GM23248 (cell line): ENCODE measurements at regions not wholly inside any gene's neighbourhood (a gene's known extent, or its start where the extent isn't known, plus 50 kb on each side); places are given as distances from the start of the nearest gene placed in this dataset.
A peak's percentile ranks its signal among the peaks of the same experiment; 100 is the strongest.

ENCODE experiments used
- DNase-seq: peaks from one replicate; pipeline ENCODE4 v3.0.0-alpha.2; 2015
- H2AFZ ChIP-seq: fragments of 200-600 bp; sonication (generic); 2 replicates; pipeline ENCODE4 v1.6.1; 2016; ENCODE audit warnings: antibody characterized with exemption
- H3F3A ChIP-seq: fragments of 200-600 bp; sonication (generic); 2 replicates; pipeline ENCODE4 v1.6.1; 2016; ENCODE audit warnings: mild to moderate bottlenecking, antibody characterized with exemption, mixed run types; ENCODE audit not compliant: insufficient read depth
- H3K27ac ChIP-seq: fragments of 200-600 bp; sonication (generic); 2 replicates; pipeline ENCODE4 v1.5.1; 2016; ENCODE audit warnings: mild to moderate bottlenecking
- H3K27me3 ChIP-seq: fragments of 200-600 bp; sonication (generic); replicated peaks from 2 replicates; pipeline ENCODE4 v1.6.1; 2016; ENCODE audit warnings: mild to moderate bottlenecking; ENCODE audit not compliant: insufficient read depth
- H3K36me3 ChIP-seq: fragments of 200-600 bp; sonication (generic); 2 replicates; pipeline ENCODE4 v1.6.1; 2016; ENCODE audit warnings: low read depth, mild to moderate bottlenecking
- H3K4me1 ChIP-seq: fragments of 200-600 bp; sonication (generic); 2 replicates; pipeline ENCODE4 v1.6.1; 2016; ENCODE audit warnings: mild to moderate bottlenecking; ENCODE audit not compliant: insufficient read depth
- H3K4me2 ChIP-seq: fragments of 200-600 bp; sonication (generic); one replicate; pipeline ENCODE4 v1.6.1; 2016; ENCODE audit warnings: mild to moderate bottlenecking; ENCODE audit not compliant: unreplicated experiment
- H3K4me3 ChIP-seq: fragments of 200-600 bp; sonication (generic); 2 replicates; pipeline ENCODE4 v1.5.1; 2016; ENCODE audit warnings: mild to moderate bottlenecking
- H3K79me2 ChIP-seq: fragments of 200-600 bp; sonication (generic); 2 replicates; pipeline ENCODE4 v1.6.1; 2016; ENCODE audit warnings: mild to moderate bottlenecking; ENCODE audit not compliant: insufficient read depth
- H3K9ac ChIP-seq: fragments of 200-600 bp; sonication (generic); 2 replicates; pipeline ENCODE4 v1.6.1; 2016; ENCODE audit warnings: mild to moderate bottlenecking
- H3K9me2 ChIP-seq: fragments of 200-600 bp; sonication (generic); 2 replicates; pipeline ENCODE4 v1.6.1; 2016; ENCODE audit warnings: mixed run types, mild to moderate bottlenecking, moderate library complexity; ENCODE audit not compliant: insufficient read depth
- H3K9me3 ChIP-seq: fragments of 200-600 bp; sonication (generic); one replicate; pipeline ENCODE4 v1.6.1; 2017; ENCODE audit warnings: low read depth
- H4K20me1 ChIP-seq: fragments of 200-600 bp; sonication (generic); 2 replicates; pipeline ENCODE4 v1.6.0; 2016; ENCODE audit not compliant: insufficient read depth
- EZH2 ChIP-seq: fragments of 200-600 bp; sonication (generic); IDR thresholded peaks from 2 replicates; pipeline ENCODE4 v1.6.1; 2018; ENCODE audit warnings: antibody characterized with exemption, mild to moderate bottlenecking; ENCODE audit not compliant: insufficient read depth, poor library complexity, severe bottlenecking
- EZH2phosphoT487 ChIP-seq: fragments of 200-600 bp; sonication (generic); IDR thresholded peaks from 2 replicates; pipeline ENCODE4 v1.6.1; 2018; ENCODE audit warnings: antibody characterized with exemption, moderate library complexity, mild to moderate bottlenecking, low read depth; ENCODE audit not compliant: insufficient read depth
- WGBS, 2 experiments: methylation state at CpG; one replicate each; pipeline ENCODE4 v1.1.6; 2015 to 2017; ENCODE audit warnings: low lambda C conversion rate in 2 of 2, low coverage in 1 of 2; ENCODE audit errors: missing lambda C conversion rate in 2 of 2; 5-methylcytosine and 5-hydroxymethylcytosine counted together
- in situ Hi-C: fragments of 300-500 bp; cut with MboI; formaldehyde crosslinking; loops from 2 replicates; pipeline ENCODE4 v1.15.0; 2020

DNA sequence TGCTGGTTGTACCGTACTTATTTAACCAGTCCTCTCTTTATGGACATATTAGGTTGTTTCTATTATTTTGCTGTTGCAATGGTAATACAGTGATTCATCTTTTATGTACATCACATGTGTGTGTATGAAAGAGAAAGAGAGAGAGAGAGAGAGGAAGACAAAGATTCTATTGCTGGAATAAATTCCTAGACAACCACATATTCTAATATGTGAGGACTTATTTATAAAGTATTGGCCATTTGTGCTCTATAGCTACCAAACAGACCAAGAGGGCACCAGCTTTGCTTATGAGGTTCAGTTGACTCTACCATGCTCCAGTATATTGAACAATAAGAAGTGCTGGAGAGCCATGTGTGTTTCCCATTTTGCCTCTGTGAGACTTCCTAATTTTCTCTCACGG, 513.5 kb downstream of the DMAC1 start:
- no peak overlapping the region for H2AFZ ChIP-seq
- H3K4me2 ChIP-seq, result no peak overlapping the region
- 10 to 18% methylated on average over 2 of the region's 2 CpGs for WGBS, 2 experiments
- H3K79me2 ChIP-seq, result no peaks in the 10 kb centered on the region
- H3K27me3 ChIP-seq, result peaks cover 4% of the 10 kb centered on the region; the same call in 1 of the 2 replicates
- in situ Hi-C loops, result no loop called here
- H3K27ac ChIP-seq, result no peak overlapping the region
- no peak overlapping the region for H3K4me3 ChIP-seq
- no peak for TF ChIP-seq EZH2
- no peaks in the 10 kb centered on the region for H3K36me3 ChIP-seq
- H3K9ac ChIP-seq, result no peak overlapping the region
- H3F3A ChIP-seq, result no peaks in the 10 kb centered on the region
- no peaks in the 10 kb centered on the region for H3K9me3 ChIP-seq
- H3K9me2 ChIP-seq, result no peaks in the 10 kb centered on the region
- DNase-seq, result no peak
- no peaks in the 10 kb centered on the region for H3K4me1 ChIP-seq
- H4K20me1 ChIP-seq, result no peaks in the 10 kb centered on the region

DNA sequence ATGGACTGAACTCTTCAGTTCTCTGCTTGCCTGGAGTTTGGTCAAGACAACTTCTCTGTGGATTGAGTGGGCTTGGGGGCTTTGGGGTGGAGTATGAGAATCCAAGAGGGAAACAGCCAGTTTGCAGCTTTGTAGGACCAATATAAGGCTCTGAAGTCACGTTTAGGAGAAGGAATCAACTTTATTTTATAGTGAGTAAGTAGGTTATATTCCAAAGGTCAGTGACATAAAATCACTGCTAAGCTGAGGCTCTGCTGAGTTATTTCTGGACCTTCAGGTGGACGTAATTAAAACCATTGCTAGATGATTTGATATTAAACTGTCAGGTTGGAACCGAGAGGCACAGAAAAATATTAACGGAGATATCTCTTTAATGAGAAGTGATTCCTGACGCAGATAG, 514.4 kb downstream of the DMAC1 start:
- H4K20me1 ChIP-seq, result no peaks in the 10 kb centered on the region
- H3K4me2 ChIP-seq, result no peak overlapping the region
- H3K27ac ChIP-seq, result no peak overlapping the region
- no peak overlapping the region for H3K9ac ChIP-seq
- WGBS, 2 experiments, result 17 to 26% methylated on average over 5 of the region's 5 CpGs
- no peaks in the 10 kb centered on the region for H3K9me3 ChIP-seq
- in situ Hi-C loops, result no loop called here
- H3K4me1 ChIP-seq, result no peaks in the 10 kb centered on the region
- no peaks in the 10 kb centered on the region for H3K36me3 ChIP-seq
- H2AFZ ChIP-seq, result no peak overlapping the region
- peaks cover 4% of the 10 kb centered on the region; the same call in 1 of the 2 replicates for H3K27me3 ChIP-seq
- no peak for DNase-seq
- H3F3A ChIP-seq, result no peaks in the 10 kb centered on the region
- H3K4me3 ChIP-seq, result no peak overlapping the region
- H3K79me2 ChIP-seq, result no peaks in the 10 kb centered on the region
- H3K9me2 ChIP-seq, result no peaks in the 10 kb centered on the region
- no peak for TF ChIP-seq EZH2phosphoT487
- TF ChIP-seq EZH2, result no peak

DNA sequence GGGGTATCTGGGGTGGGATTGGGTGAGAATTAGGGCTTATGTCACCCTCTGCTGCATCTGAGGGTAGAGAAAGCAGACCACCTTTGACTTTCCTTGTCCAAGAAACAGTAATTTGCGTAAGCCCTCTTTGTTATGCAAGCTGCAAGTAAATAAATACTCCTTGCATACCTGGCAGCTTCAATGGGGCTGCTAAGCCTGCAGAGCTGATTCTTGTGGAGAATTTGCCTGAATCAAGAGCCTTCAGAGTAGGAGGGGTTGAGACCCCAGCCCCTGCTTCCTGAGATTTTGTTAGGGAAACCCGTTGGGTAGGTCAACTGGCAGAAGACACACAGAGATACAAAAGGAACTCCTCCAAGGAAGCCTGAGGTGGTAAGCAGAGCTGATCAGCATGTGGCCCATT, 515.1 kb downstream of the DMAC1 start:
- Histone ChIP-seq H3F3A (no peaks in the 10 kb centered on the region), H3K4me2 (no peak overlapping the region), H3K79me2 (no peaks in the 10 kb centered on the region), H3K4me3 (no peak overlapping the region), H3K9me2 (no peaks in the 10 kb centered on the region), H4K20me1 (no peaks in the 10 kb centered on the region), H3K9me3 (no peaks in the 10 kb centered on the region), H3K27me3 (peaks cover 4% of the 10 kb centered on the region; the same call in 1 of the 2 replicates), H2AFZ (no peak overlapping the region), H3K27ac (no peak overlapping the region), H3K9ac (no peak overlapping the region), H3K4me1 (no peaks in the 10 kb centered on the region), H3K36me3 (no peaks in the 10 kb centered on the region)
- DNase-seq, result no peak
- in situ Hi-C loops, result no loop called here
- no peak for TF ChIP-seq EZH2
- no peak for TF ChIP-seq EZH2phosphoT487
- 8 to 15% methylated on average over 2 of the region's 2 CpGs for WGBS, 2 experiments

DNA sequence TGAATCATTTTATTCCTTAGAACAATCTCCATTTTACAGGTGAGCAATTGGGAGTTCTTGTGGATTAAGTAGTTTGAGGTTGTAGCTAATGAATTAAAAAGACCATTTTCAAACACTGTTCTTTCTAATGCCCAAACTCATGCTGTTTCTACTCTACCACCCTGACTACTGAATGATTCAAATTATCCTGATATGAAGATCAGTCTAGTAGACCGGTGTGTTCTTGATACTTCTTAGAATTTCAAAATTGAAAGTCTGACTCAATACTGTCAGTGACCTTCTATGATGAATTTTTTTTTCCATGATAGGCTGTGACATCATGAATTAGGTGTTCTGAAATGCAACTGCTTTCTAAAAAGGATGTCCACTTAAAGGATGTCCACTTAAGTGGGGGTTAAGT, 515.5 kb downstream of the DMAC1 start:
- Histone ChIP-seq H3K9me2 (no peaks in the 10 kb centered on the region), H3K4me1 (no peaks in the 10 kb centered on the region), H3K27ac (no peak overlapping the region), H3K4me3 (no peak overlapping the region), H3K9ac (no peak overlapping the region), H3K36me3 (no peaks in the 10 kb centered on the region), H2AFZ (no peak overlapping the region), H3K27me3 (peaks cover 4% of the 10 kb centered on the region; the same call in 1 of the 2 replicates), H4K20me1 (no peaks in the 10 kb centered on the region), H3K79me2 (no peaks in the 10 kb centered on the region), H3F3A (no peaks in the 10 kb centered on the region), H3K9me3 (no peaks in the 10 kb centered on the region), H3K4me2 (no peak overlapping the region)
- DNase-seq, result no peak
- TF ChIP-seq EZH2, result no peak
- no peak for TF ChIP-seq EZH2phosphoT487
- 22 to 24% methylated on average over 1 of the region's 1 CpG for WGBS, 2 experiments
- in situ Hi-C loops, result no loop called here

DNA sequence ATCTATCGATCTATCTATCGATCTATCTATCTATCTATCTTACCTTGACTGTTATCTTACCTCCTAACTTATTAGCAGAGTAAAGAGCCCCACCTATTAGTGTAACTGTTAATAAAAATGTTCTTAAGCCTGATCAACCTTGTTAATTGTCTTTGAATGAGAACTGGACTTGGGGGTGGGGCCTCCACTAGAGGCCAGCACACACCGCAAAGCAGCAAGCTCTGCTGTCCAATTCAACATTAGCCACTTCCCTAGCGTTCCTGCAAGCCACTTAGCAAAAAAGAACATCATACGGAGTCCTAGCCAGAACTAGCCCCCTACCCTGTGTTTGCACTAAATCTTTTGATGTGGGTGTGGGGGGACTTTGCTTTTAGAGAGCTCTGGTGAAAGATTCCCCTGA, 515.8 kb downstream of the KDM4C start:
- in situ Hi-C loops, result no loop called here
- WGBS, 2 experiments, result 31 to 45% methylated on average over 5 of the region's 5 CpGs

More for the DNA sequence above, 515.8 kb downstream of the KDM4C start:
- no peaks in the 10 kb centered on the region for H3K4me1 ChIP-seq
- H3K27me3 ChIP-seq, result peaks cover 41% of the 10 kb centered on the region
- no peaks in the 10 kb centered on the region for H3F3A ChIP-seq
- H3K9me3 ChIP-seq, result no peaks in the 10 kb centered on the region
- no peak overlapping the region for H3K27ac ChIP-seq
- peak; percentile 40 for DNase-seq
- no peak overlapping the region for H2AFZ ChIP-seq
- no peaks in the 10 kb centered on the region for H3K9me2 ChIP-seq
- H4K20me1 ChIP-seq, result no peaks in the 10 kb centered on the region
- H3K4me2 ChIP-seq, result no peak overlapping the region
- no peak overlapping the region for H3K9ac ChIP-seq
- H3K4me3 ChIP-seq, result no peak overlapping the region
- TF ChIP-seq EZH2, result no peak
- TF ChIP-seq EZH2phosphoT487, result no peak
- no peaks in the 10 kb centered on the region for H3K79me2 ChIP-seq
- H3K36me3 ChIP-seq, result no peaks in the 10 kb centered on the region
